GM21367 (cell line): ENCODE measurements at regions not wholly inside any gene's neighbourhood (a gene's known extent, or its start where the extent isn't known, plus 50 kb on each side); places are given as distances from the start of the nearest gene placed in this dataset.
"Not testable (repeated sequence)": the region's sequence is repeated elsewhere in the genome, so short reads cannot be mapped to it uniquely, and the experiment has no call there.

Experiments
- ATAC-seq: cut with Tn5 transposase; IDR thresholded peaks from one replicate; pipeline ENCODE4 v1.9.1; 2021; ENCODE audit not compliant: unreplicated experiment

GRCh38 chr2:223180463-223180862, 128.5 kb downstream of the KCNE4 start:
- ATAC-seq: no peak

GRCh38 chr2:223181561-223181960, 129.6 kb downstream of the KCNE4 start:
- ATAC-seq: no peak

- no peak for ATAC-seq
Measured at GRCh38 chr2:223182356-223182755, 130.4 kb downstream of the KCNE4 start.

DNA sequence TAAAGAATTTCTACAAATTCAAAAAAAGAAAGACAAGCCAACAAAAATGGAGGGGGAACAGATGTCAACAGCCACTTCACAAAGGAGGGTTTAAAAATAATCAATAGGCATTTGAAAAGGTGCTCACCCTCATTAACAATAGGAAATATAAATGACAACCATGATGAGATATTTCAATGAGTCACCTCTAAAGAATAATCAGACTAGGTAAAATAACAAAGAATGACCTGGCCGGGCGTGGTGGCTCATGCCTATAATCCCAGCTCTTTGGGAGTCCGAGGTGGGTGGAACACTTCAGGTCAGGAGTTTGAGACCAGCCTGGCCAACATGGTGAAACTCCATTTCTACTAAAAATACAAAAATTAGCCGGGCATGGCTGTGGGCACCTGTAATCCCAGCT, 133.6 kb downstream of the KCNE4 start:
- no peak for ATAC-seq

DNA sequence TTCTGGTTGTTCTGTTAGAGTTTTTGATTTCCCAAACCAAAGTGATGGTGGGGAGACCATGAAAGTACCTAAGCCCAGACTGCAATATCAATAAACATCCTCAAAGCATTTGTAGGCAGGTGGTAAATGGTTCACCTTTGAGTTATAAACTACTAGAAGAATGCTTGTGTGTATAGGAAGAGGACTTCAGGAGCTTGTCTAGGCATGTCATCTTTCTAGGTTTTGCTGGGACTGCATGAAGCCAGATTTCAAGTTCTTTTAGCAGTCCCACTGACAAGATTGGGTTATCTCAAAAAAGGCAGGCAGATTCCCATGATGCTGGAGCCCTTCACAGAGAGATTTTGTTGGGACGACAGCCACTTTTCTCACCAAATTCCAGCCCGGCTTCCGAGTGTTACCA, 135.3 kb downstream of the KCNE4 start:
- no peak for ATAC-seq

GRCh38 chr2:223190561-223191206, 138.7 kb downstream of the KCNE4 start:
- ATAC-seq: not testable (repeated sequence)

GRCh38 chr2:223196331-223196730, 144.3 kb downstream of the KCNE4 start:
- no peak for ATAC-seq

DNA sequence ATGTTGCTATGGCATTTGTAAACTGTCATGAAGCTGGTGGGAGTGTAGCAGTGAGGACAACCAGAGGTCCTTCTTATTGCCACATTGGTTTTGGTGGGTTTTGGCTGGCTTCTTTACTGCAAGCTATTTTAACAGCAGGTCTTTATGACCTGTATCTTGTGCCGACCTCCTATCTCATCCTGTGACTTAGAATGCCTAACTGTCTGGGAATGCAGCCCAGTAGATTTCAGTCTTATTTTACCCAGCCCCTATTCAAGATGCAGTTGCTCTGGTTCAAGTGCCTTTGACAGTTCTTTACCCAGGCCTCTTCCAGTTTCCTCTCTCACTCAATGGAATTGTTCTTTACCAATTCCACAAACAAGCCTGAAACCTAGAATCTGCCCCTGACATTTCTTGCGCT, 145.1 kb downstream of the KCNE4 start:
- no peak for ATAC-seq

- ATAC-seq: no peak
Measured at GRCh38 chr2:223199531-223200515, 147.8 kb downstream of the KCNE4 start.

- no peak for ATAC-seq
Measured at GRCh38 chr2:223203971-223204929, 152.3 kb downstream of the KCNE4 start.

GRCh38 chr2:223210489-223210888, 158.5 kb downstream of the KCNE4 start:
- ATAC-seq: no peak

GRCh38 chr2:223214394-223215253, 162.6 kb downstream of the KCNE4 start:
- no peak for ATAC-seq

GRCh38 chr2:223215254-223215516, 163.2 kb downstream of the KCNE4 start:
- no peak for ATAC-seq

DNA sequence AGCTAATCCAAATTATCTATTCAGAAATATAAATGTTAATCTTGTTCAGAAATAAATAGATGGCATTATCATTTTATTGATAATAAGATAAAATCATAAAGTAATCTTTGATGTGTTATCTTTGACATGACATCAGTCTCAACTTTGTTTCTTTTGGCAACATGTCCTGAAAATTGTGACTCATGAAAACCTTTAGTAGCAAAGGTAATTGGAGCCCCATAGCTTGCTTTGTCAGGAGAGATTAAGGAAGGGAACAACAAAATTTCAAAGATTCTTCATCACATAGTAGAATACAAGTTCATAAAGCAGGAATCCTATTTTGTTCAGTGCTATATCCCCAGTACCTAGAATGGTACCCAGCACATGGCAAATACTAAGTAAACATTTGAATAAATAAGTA, 165.4 kb downstream of the KCNE4 start:
- ATAC-seq: no peak

DNA sequence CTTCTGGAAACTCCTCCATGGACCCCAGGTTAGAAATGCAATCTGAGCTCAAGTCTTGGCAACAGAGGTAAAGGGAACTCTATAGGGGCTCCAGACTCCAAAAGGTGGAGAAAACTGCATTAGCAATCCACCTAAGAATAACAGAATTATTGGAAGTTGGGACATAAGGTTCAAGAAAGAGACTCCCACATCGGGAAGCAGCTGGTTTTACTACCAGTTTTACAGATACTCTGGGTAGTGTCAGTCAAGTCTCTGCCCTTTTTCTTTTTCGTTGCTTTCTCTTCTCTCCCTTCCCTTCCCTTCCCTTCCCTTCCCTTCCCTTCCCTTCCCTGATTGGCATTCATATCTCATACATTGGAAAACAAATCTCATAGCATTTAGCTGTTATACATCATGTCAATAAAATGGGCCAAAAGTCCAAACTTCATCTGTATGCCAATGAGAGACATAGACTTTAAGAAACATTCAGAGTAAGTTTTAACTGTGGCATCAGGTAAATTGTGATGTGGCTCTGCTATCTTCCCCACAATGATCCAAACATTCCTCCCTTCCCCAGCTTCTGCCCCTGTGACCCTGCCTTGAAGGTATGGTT, 166.7 kb downstream of the KCNE4 start:
- ATAC-seq: no peak

DNA sequence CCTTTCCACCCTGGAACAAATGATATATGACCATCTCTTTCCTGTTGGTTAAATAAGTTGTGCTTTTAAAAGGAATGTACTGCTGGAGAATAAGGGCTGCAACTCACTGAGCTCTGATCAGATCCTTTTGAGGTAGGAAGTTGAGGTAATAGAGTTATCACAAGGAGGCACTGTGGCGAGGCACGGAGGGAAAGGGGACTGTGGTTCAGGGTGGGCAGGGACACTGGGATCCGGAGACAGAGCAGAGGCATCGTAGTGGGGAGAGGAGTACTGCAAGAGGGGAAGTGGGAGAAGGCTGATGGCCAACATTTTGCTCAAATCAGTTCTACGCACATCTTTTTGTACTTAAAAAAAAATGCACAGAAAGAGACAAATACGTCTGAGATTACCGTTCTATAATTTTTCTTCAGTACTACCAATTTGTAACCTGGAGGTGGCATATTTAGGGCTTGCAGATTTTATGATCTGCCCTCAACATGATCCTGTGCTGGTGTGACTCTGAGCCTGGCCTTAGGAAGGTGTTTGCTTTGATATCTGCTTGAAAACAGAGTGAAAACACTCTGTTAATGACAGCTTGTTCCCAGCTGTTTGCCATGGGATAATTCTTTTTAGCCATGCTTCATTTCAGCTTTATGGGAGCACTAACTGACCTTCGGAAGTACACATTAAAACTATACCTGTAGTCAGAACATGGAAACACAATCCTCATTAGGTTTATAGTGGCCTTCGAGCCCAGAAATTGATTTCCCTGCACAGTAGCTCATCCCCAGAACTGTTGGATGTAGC, 168.1 kb downstream of the KCNE4 start:
- no peak for ATAC-seq

- no peak for ATAC-seq
Measured at GRCh38 chr2:223220658-223220925, 168.6 kb downstream of the KCNE4 start.

- ATAC-seq: no peak
Measured at GRCh38 chr2:223221139-223221835, 169.3 kb downstream of the KCNE4 start.

DNA sequence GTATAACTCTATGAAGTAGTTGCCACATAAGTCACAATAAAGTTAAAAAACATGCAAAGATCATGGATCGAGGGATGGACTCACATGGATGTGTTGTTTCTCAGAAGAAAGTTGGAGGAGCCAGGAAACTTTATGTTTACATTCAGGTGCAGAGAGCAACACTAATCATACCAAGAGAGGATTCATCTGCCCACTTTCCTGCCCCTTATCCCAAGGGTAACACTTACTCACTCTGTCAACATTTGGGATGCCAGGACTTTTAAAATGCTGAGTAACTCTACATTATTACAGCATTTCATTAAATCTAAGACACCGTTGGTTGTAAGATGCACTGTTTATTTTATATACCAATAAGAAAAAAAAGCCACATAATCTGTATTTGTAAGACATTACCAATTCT, 170.4 kb downstream of the KCNE4 start:
- ATAC-seq: no peak
